ELR (cell line): ENCODE measurements at regions not wholly inside any gene's neighbourhood (a gene's known extent, or its start where the extent isn't known, plus 50 kb on each side); places are given as distances from the start of the nearest gene placed in this dataset.

ENCODE experiments used
- DNase-seq: peaks from one replicate; pipeline ENCODE4 v3.0.0-alpha.2; 2015; ENCODE audit warnings: low read depth

- DNase-seq: no peak
Measured at GRCh38 chr12:93015871-93016751, 87.0 kb upstream of the EEA1 start.

- no peak for DNase-seq
Measured at GRCh38 chr12:93016752-93017350, 87.8 kb upstream of the EEA1 start.

GRCh38 chr12:93018610-93019009 is 89.5 kb upstream of the EEA1 start:
- DNase-seq: no peak

- DNase-seq: no peak
Measured at GRCh38 chr12:93019212-93019927, 90.3 kb upstream of the EEA1 start.

GRCh38 chr12:93019975-93020630 is 91.0 kb upstream of the EEA1 start:
- no peak for DNase-seq

- DNase-seq: no peak
Measured at GRCh38 chr12:93020631-93021597, 91.8 kb upstream of the EEA1 start.

GRCh38 chr12:93022603-93023340 is 93.7 kb upstream of the EEA1 start:
- peak; percentile 40 for DNase-seq

- DNase-seq: peak; percentile 59
Measured at GRCh38 chr12:93025145-93026103, 96.3 kb upstream of the EEA1 start.

GRCh38 chr12:93027041-93027440 is 97.9 kb upstream of the EEA1 start:
- DNase-seq: no peak

GRCh38 chr12:93029091-93029490 is 100.0 kb upstream of the EEA1 start:
- no peak for DNase-seq

GRCh38 chr12:93031028-93031427 is 101.9 kb upstream of the EEA1 start:
- DNase-seq: no peak

GRCh38 chr12:93032758-93033157 is 103.7 kb upstream of the EEA1 start:
- peak; percentile 28 for DNase-seq

GRCh38 chr12:93033948-93034347 is 104.9 kb upstream of the EEA1 start:
- DNase-seq: no peak

GRCh38 chr12:93039062-93039461 is 110.0 kb upstream of the EEA1 start:
- DNase-seq: peak; percentile 5

GRCh38 chr12:93039930-93040329 is 110.8 kb upstream of the EEA1 start:
- DNase-seq: no peak

GRCh38 chr12:93040367-93040766 is 111.3 kb upstream of the EEA1 start:
- DNase-seq: no peak

- DNase-seq: no peak
Measured at GRCh38 chr12:93041416-93041815, 112.3 kb upstream of the EEA1 start.

- no peak for DNase-seq
Measured at GRCh38 chr12:93042283-93042682, 113.2 kb upstream of the EEA1 start.

GRCh38 chr12:93042684-93043083 is 113.6 kb upstream of the EEA1 start:
- DNase-seq: no peak
